ENCODE measurements at regions not wholly inside any gene's neighbourhood (a gene's known extent, or its start where the extent isn't known, plus 50 kb on each side); places are given as distances from the start of the nearest gene placed in this dataset.

DNA sequence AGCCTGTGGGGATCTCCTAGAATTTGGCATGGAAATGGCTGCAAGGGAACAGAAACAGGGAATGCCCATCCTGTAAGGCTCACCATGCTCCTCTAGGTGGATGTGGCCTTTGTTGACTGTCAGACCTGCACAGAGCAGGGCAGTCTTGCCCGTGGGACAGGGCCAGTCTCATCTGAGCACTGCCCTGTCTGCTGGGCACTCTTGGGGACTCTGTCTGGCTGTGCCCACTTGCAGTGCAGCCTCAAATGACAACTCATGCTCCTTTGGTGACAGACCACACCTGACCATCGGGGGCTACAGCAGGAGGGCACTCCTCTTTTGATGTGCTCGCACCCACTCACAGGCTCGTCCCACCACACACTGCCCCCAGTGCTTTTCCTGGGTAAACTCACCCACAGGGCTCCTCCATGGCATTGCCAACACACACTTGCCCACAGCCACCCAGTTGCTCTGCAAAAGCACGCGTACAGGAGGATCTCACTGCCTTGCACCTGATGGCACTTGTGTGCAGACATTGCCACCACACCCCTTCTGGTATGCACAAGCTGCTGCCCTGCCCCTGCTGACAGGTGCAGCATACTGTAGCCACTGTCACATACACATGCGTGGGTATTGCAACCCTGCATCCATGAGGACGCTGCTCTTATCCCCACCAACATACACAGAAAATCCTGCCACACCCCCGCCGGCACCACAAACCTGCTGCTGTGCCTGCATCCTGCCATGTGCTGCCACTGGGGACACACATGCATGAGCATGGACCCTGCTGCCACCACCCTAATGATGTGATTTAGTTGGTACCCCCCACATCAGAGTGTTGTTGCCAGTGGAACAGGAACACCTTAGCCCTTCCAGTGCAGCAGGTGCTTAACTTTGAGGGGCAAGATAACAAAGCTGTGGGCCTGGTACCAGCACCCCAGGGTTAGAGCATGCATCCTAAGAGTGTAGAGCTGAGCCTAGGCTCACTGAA lies 100.1 kb upstream of the ARHGEF9 start:
- TF ChIP-seq CTCF (conservative IDR thresholded peaks at IDR 0.05) (no peak), EZH2 (IDR thresholded peaks at IDR 0.05; ENCODE audit: low read depth) (no peak)
